CD4-positive, alpha-beta T cell (primary cell): ENCODE measurements at regions not wholly inside any gene's neighbourhood (a gene's known extent, or its start where the extent isn't known, plus 50 kb on each side); places are given as distances from the start of the nearest gene placed in this dataset.

ENCODE experiments used
- ATAC-seq: fragments of 200-7000 bp; cut with Tn5 transposase; one replicate; pipeline ENCODE4 v1.10.0; 2022; ENCODE audit warnings: mild to moderate bottlenecking; ENCODE audit not compliant: poor library complexity
- CTCF ChIA-PET: fragments of 350-600 bp; sonication (Branson Sonifier 250); formaldehyde crosslinking; loops from one replicate; lab custom pipeline; 2021; ENCODE audit warnings: antibody characterized with exemption, inconsistent platforms; lab: Charles Lee
- POLR2A ChIA-PET: fragments of 350-600 bp; sonication (Branson Sonifier 250); formaldehyde crosslinking; loops from one replicate; lab custom pipeline; 2021; ENCODE audit warnings: antibody characterized with exemption, inconsistent platforms; lab: Charles Lee
- DNase-seq, 14 experiments: peaks; one replicate each; pipeline ENCODE4 v3.0.0-alpha.2; 2013 to 2020; ENCODE audit warnings: mixed read lengths in 2 of 14
- H3K27ac ChIP-seq, 2 donors: one replicate each; pipeline versions ENCODE4 v1.5.1 to v1.7.0; 2013; ENCODE audit warnings: low read length in 2 of 2, low read depth in 1 of 2, mild to moderate bottlenecking in 1 of 2
- H3K27me3 ChIP-seq, 2 experiments: 1 replicate in 1 of 2; 2 replicates in 1 of 2; pipeline versions ENCODE4 v1.6.1 to v1.7.0; 2013; ENCODE audit warnings: low read length in 2 of 2, control low read depth in 1 of 2, mild to moderate bottlenecking in 1 of 2, moderate library complexity in 1 of 2; ENCODE audit not compliant: insufficient read depth in 2 of 2, control insufficient read depth in 1 of 2
- H3K36me3 ChIP-seq: one replicate; pipeline ENCODE4 v1.6.1; 2013; ENCODE audit warnings: low read length, control low read depth; ENCODE audit not compliant: insufficient read depth
- H3K4me1 ChIP-seq: one replicate; pipeline ENCODE4 v1.6.1; 2013; ENCODE audit warnings: low read length, control low read depth; ENCODE audit not compliant: insufficient read depth
- H3K4me3 ChIP-seq: one replicate; pipeline ENCODE4 v1.5.1; 2013; ENCODE audit warnings: mild to moderate bottlenecking, low read length, moderate library complexity
- H3K9me3 ChIP-seq, 2 experiments: 1 replicate in 1 of 2; 2 replicates in 1 of 2; pipeline versions ENCODE4 v1.6.1 to v1.7.0; 2013; ENCODE audit warnings: low read length in 2 of 2, mild to moderate bottlenecking in 2 of 2, control low read depth in 1 of 2, moderate library complexity in 1 of 2; ENCODE audit not compliant: control insufficient read depth in 1 of 2, insufficient read depth in 1 of 2
- H3K27ac Mint-ChIP-seq: one replicate; pipeline ENCODE4 v1.8.0; 2020; ENCODE audit warnings: mixed read lengths
- H3K27me3 Mint-ChIP-seq: one replicate; pipeline ENCODE4 v1.8.0; 2021; ENCODE audit warnings: mixed read lengths
- H3K36me3 Mint-ChIP-seq: one replicate; pipeline ENCODE4 v1.8.0; 2021; ENCODE audit warnings: low read depth, mixed read lengths
- H3K4me1 Mint-ChIP-seq: one replicate; pipeline ENCODE4 v1.8.0; 2021; ENCODE audit warnings: low read depth, mixed read lengths
- H3K4me3 Mint-ChIP-seq: one replicate; pipeline ENCODE4 v1.8.0; 2020; ENCODE audit warnings: mild to moderate bottlenecking, mixed read lengths
- H3K9me3 Mint-ChIP-seq: one replicate; pipeline ENCODE4 v1.8.0; 2020; ENCODE audit warnings: mixed read lengths
- CTCF ChIP-seq: fragments of 200-600 bp; IDR thresholded peaks from one replicate; pipeline ENCODE4 v1.8.0; 2022; ENCODE audit warnings: antibody characterized with exemption, mild to moderate bottlenecking
- intact Hi-C, 2 experiments: fragments of 100-400 bp; cut with DNase I in 1 of 2; cut with micrococcal nuclease in 1 of 2; formaldehyde crosslinking; loops; one replicate each; pipeline versions ENCODE4 v1.15.1 to v1.9.0; 2023 to 2025; cut with DNase I, micrococcal nuclease

GRCh38 chr7:119132436-119132835, 907.9 kb downstream of the ANKRD7 start:
- peaks cover 2% of the 10 kb centered on the region for H3K9me3 Mint-ChIP-seq
- no peaks in the 10 kb centered on the region for H3K4me1 Mint-ChIP-seq
- POLR2A ChIA-PET, result no interaction called here
- intact Hi-C loops, result no loop called here
- no peak for DNase-seq
- no peak overlapping the region for H3K4me3 Mint-ChIP-seq
- no peak overlapping the region for H3K27ac ChIP-seq
- CTCF ChIA-PET, result no interaction called here
- ATAC-seq, result no peak
- H3K4me3 ChIP-seq, result no peak overlapping the region
- no peaks in the 10 kb centered on the region for H3K27me3 ChIP-seq
- H3K4me1 ChIP-seq, result no peaks in the 10 kb centered on the region
- H3K36me3 ChIP-seq, result no peaks in the 10 kb centered on the region
- H3K36me3 Mint-ChIP-seq, result no peaks in the 10 kb centered on the region
- no peak overlapping the region for H3K27ac Mint-ChIP-seq
- TF ChIP-seq CTCF, result no peak
- no peaks in the 10 kb centered on the region for H3K27me3 Mint-ChIP-seq
- H3K9me3 ChIP-seq, result no peaks in the 10 kb centered on the region

- Histone ChIP-seq H3K36me3 (no peaks in the 10 kb centered on the region), H3K27ac (no peak overlapping the region), H3K4me1 (no peaks in the 10 kb centered on the region), H3K9me3 (peaks cover 4 to 12% of the 10 kb centered on the region in 2 experiments), H3K27me3 (no peaks in the 10 kb centered on the region), H3K4me3 (no peak overlapping the region)
- Mint-ChIP-seq H3K27ac (no peak overlapping the region), H3K4me3 (no peak overlapping the region), H3K27me3 (no peaks in the 10 kb centered on the region), H3K4me1 (no peaks in the 10 kb centered on the region), H3K9me3 (peaks cover 18% of the 10 kb centered on the region), H3K36me3 (no peaks in the 10 kb centered on the region)
- ChIA-PET POLR2A (no interaction called here), CTCF (no interaction called here)
- ATAC-seq (no peak), DNase-seq (no peak)
- intact Hi-C loops, result no loop called here
- no peak for TF ChIP-seq CTCF
Measured at GRCh38 chr7:119167431-119167830, 942.9 kb downstream of the ANKRD7 start.

- H3K27me3 Mint-ChIP-seq, result no peaks in the 10 kb centered on the region
- Histone ChIP-seq H3K4me1 (no peaks in the 10 kb centered on the region), H3K4me3 (no peak overlapping the region), H3K9me3 (peaks cover 4 to 8% of the 10 kb centered on the region in 2 experiments), H3K27me3 (no peaks in the 10 kb centered on the region), H3K27ac (no peak overlapping the region), H3K36me3 (no peaks in the 10 kb centered on the region)
- no peak overlapping the region for H3K4me3 Mint-ChIP-seq
- no peaks in the 10 kb centered on the region for H3K4me1 Mint-ChIP-seq
- ATAC-seq (no peak), DNase-seq (no peak)
- H3K36me3 Mint-ChIP-seq, result no peaks in the 10 kb centered on the region
- CTCF ChIA-PET, result no interaction called here
- no peak for TF ChIP-seq CTCF
- POLR2A ChIA-PET, result no interaction called here
- H3K27ac Mint-ChIP-seq, result no peak overlapping the region
- intact Hi-C loops, result no loop called here
- H3K9me3 Mint-ChIP-seq, result peaks cover 8% of the 10 kb centered on the region
Measured at GRCh38 chr7:119172043-119172442, 947.5 kb downstream of the ANKRD7 start.
